HCT116 (cell line): ENCODE measurements at regions not wholly inside any gene's neighbourhood (a gene's known extent, or its start where the extent isn't known, plus 50 kb on each side); places are given as distances from the start of the nearest gene placed in this dataset.

Experiments used
- ATAC-seq: fragments of 200-7000 bp; cut with Tn5 transposase; 2 replicates; pipeline ENCODE4 v1.9.1; 2020; ENCODE audit warnings: mild to moderate bottlenecking, moderate library complexity
- BruUV-seq: library from RNA; stranded (reverse); fragments of 400-500 nt; replicated peaks from 2 replicates; lab custom pipeline; 2021; lab: Mats Ljungman, UMichigan
- CTCF ChIA-PET: fragments of 300-600 bp; sonication (Branson Sonifier 250); formaldehyde crosslinking; loops from one replicate; lab custom pipeline; 2021; ENCODE audit warnings: antibody characterized with exemption; lab: Charles Lee
- POLR2A ChIA-PET: fragments of 300-600, 350-600 bp; sonication (Branson Sonifier 250); formaldehyde crosslinking; loops from one replicate; lab custom pipeline; 2021; ENCODE audit warnings: antibody characterized with exemption; lab: Charles Lee
- RAD21 ChIA-PET, 2 experiments: fragments of 300-600 bp; sonication (Branson Sonifier 250); formaldehyde crosslinking; loops; one replicate each; lab custom pipeline; 2023; ENCODE audit warnings: low total read pairs in 2 of 2; ENCODE audit not compliant: uncharacterized antibody in 2 of 2, unreplicated experiment in 2 of 2, low non-redundant PET in 1 of 2; lab: Charles Lee
- DNase-seq: peaks from one replicate; pipeline ENCODE4 v3.0.0-alpha.2; 2010; ENCODE audit warnings: low read depth, low spot score
- H2AFZ ChIP-seq: fragments of 200-600 bp; shearing (Covaris generic), sonication (generic); 2 replicates; pipeline ENCODE4 v1.6.1; 2017; ENCODE audit warnings: low read depth, mixed run types, mixed read lengths, antibody characterized with exemption, low read length; ENCODE audit not compliant: poor library complexity, severe bottlenecking
- H3K27ac ChIP-seq: 2 replicates; pipeline ENCODE4 v1.5.1; 2012; ENCODE audit warnings: low read depth, low read length
- H3K27me3 ChIP-seq: fragments of 200-600 bp; sonication (generic); 2 replicates; pipeline ENCODE4 v1.6.1; 2016; ENCODE audit warnings: mixed run types, low read length, mixed read lengths; ENCODE audit not compliant: insufficient read depth
- H3K36me3 ChIP-seq, 2 experiments: fragments of 200-500 bp in 1 of 2; fragments of 200-600 bp in 1 of 2; sonication (Bioruptor generic) in 1 of 2; sonication (generic) in 1 of 2; 2 replicates each; pipeline versions ENCODE4 v1.5.1 to v1.6.1; 2014 to 2016; ENCODE audit warnings: low read length in 2 of 2, inconsistent platforms in 1 of 2, mixed read lengths in 1 of 2, mixed run types in 1 of 2; ENCODE audit not compliant: insufficient read depth in 2 of 2, control insufficient read depth in 1 of 2
- H3K4me1 ChIP-seq, 2 experiments: fragments of 200-600 bp in 1 of 2; sonication (generic) in 1 of 2; 2 replicates each; pipeline versions ENCODE4 v1.5.1 to v1.6.1; 2012 to 2017; ENCODE audit warnings: low read length in 2 of 2, inconsistent platforms in 1 of 2, mild to moderate bottlenecking in 1 of 2, mixed read lengths in 1 of 2, mixed run types in 1 of 2, moderate library complexity in 1 of 2; ENCODE audit not compliant: insufficient read depth in 2 of 2, control insufficient read depth in 1 of 2
- H3K4me2 ChIP-seq: fragments of 200-600 bp; sonication (generic); 2 replicates; pipeline ENCODE4 v1.6.1; 2017; ENCODE audit warnings: mixed run types, low read length, mixed read lengths
- H3K4me3 ChIP-seq, 2 experiments: fragments of 200-600 bp in 1 of 2; sonication (generic) in 1 of 2; replicated peaks in 1 of 2; 2 replicates each; pipeline ENCODE4 v1.5.1; 2011 to 2016; ENCODE audit warnings: low read length in 2 of 2, control low read depth in 1 of 2, low read depth in 1 of 2, mild to moderate bottlenecking in 1 of 2, mixed read lengths in 1 of 2, mixed run types in 1 of 2
- H3K79me2 ChIP-seq: fragments of 200-600 bp; sonication (generic); 2 replicates; pipeline ENCODE4 v1.6.1; 2017; ENCODE audit warnings: mild to moderate bottlenecking, mixed run types, low read length, moderate library complexity, mixed read lengths; ENCODE audit not compliant: insufficient read depth
- H3K9ac ChIP-seq: fragments of 200-600 bp; sonication (generic); 2 replicates; pipeline ENCODE4 v1.6.1; 2016; ENCODE audit warnings: low read length, mixed read lengths
- H3K9me2 ChIP-seq: fragments of 200-600 bp; sonication (generic), shearing (Covaris generic); 2 replicates; pipeline ENCODE4 v1.6.1; 2017; ENCODE audit warnings: mixed run types, mild to moderate bottlenecking, moderate library complexity; ENCODE audit not compliant: insufficient read depth
- H3K9me3 ChIP-seq, 2 experiments: fragments of 200-500 bp in 1 of 2; fragments of 200-600 bp in 1 of 2; sonication (Bioruptor generic) in 1 of 2; sonication (generic) in 1 of 2; 2 replicates each; pipeline ENCODE4 v1.6.1; 2014 to 2017; ENCODE audit warnings: low read length in 2 of 2, mixed read lengths in 2 of 2, inconsistent platforms in 1 of 2, low read depth in 1 of 2, mild to moderate bottlenecking in 1 of 2, mixed run types in 1 of 2, moderate library complexity in 1 of 2; ENCODE audit not compliant: control insufficient read depth in 1 of 2, insufficient read depth in 1 of 2
- H4K20me1 ChIP-seq: fragments of 200-600 bp; sonication (generic), shearing (Covaris generic); 2 replicates; pipeline ENCODE4 v1.6.1; 2017; ENCODE audit warnings: mixed run types, mild to moderate bottlenecking, moderate library complexity; ENCODE audit not compliant: insufficient read depth
- CBX3 ChIP-seq: IDR thresholded peaks from 2 replicates; pipeline ENCODE4 v1.6.1; 2012; ENCODE audit warnings: low read depth
- CEBPB ChIP-seq: IDR thresholded peaks from 2 replicates; pipeline ENCODE4 v1.6.1; 2012; ENCODE audit warnings: low read depth
- EGR1 ChIP-seq: IDR thresholded peaks from 2 replicates; pipeline ENCODE4 v1.6.1; 2012; ENCODE audit warnings: low read depth
- ELF1 ChIP-seq: IDR thresholded peaks from 2 replicates; pipeline ENCODE4 v1.6.1; 2012; ENCODE audit warnings: low read depth, borderline replicate concordance
- EZH2 ChIP-seq: fragments of 200-600 bp; sonication (generic); IDR thresholded peaks from 2 replicates; pipeline ENCODE4 v1.6.1; 2017; ENCODE audit warnings: antibody characterized with exemption, mixed run types
- EZH2phosphoT487 ChIP-seq: fragments of 200-600 bp; IDR thresholded peaks from 2 replicates; pipeline ENCODE4 v1.6.1; 2018; ENCODE audit warnings: antibody characterized with exemption, borderline replicate concordance
- FOSL1 ChIP-seq: IDR thresholded peaks from 2 replicates; pipeline ENCODE4 v1.6.1; 2012; ENCODE audit warnings: low read depth
- JUND ChIP-seq: IDR thresholded peaks from 2 replicates; pipeline ENCODE4 v1.6.1; 2012
- POLR2A ChIP-seq: IDR thresholded peaks from 2 replicates; pipeline ENCODE4 v1.7.0; 2011; ENCODE audit warnings: borderline replicate concordance; ENCODE audit not compliant: insufficient read depth, insufficient read length; ENCODE audit errors: extremely low read depth
- POLR2AphosphoS5 ChIP-seq: IDR thresholded peaks from 2 replicates; pipeline ENCODE4 v1.6.1; 2011; ENCODE audit warnings: mild to moderate bottlenecking, low read depth, low read length, moderate library complexity
- RAD21 ChIP-seq: IDR thresholded peaks from 2 replicates; pipeline ENCODE4 v1.6.1; 2012; ENCODE audit warnings: low read depth, mild to moderate bottlenecking
- SIN3A ChIP-seq: IDR thresholded peaks from 2 replicates; pipeline ENCODE4 v1.6.1; 2012; ENCODE audit warnings: low read depth
- SP1 ChIP-seq: IDR thresholded peaks from 2 replicates; pipeline ENCODE4 v1.6.1; 2012; ENCODE audit warnings: low read depth
- SRF ChIP-seq: IDR thresholded peaks from 2 replicates; pipeline ENCODE4 v1.6.1; 2012; ENCODE audit warnings: low read depth
- TCF7L2 ChIP-seq: IDR thresholded peaks from 2 replicates; pipeline ENCODE4 v1.7.0; 2011; ENCODE audit warnings: borderline replicate concordance, inconsistent platforms; ENCODE audit not compliant: insufficient read depth, insufficient read length; ENCODE audit errors: extremely low read depth
- ZNF274 ChIP-seq: fragments of 200-500 bp; sonication (Bioruptor generic); IDR thresholded peaks from 2 replicates; pipeline ENCODE4 v1.6.1; 2014; ENCODE audit warnings: mild to moderate bottlenecking, low read depth, low read length, inconsistent platforms
- intact Hi-C: fragments of 100-400 bp; cut with micrococcal nuclease; formaldehyde crosslinking; loops from 2 replicates; pipeline ENCODE4 v1.10.0; 2022
- TF ChIP-seq, protein P1 (sequence below), 3 experiments: fragments of 200-600 bp in 1 of 3; sonication (generic) in 1 of 3; IDR thresholded peaks in 2 of 3; conservative IDR thresholded peaks in 1 of 3; 2 replicates each; pipeline ENCODE4 v1.5.1; 2012 to 2017; ENCODE audit warnings: low read depth in 2 of 3, low read length in 2 of 3, antibody characterized with exemption in 1 of 3, borderline replicate concordance in 1 of 3, control low read depth in 1 of 3, mild to moderate bottlenecking in 1 of 3, mixed read lengths in 1 of 3, mixed run types in 1 of 3, moderate library complexity in 1 of 3; ENCODE audit not compliant: insufficient read depth in 1 of 3
- TF ChIP-seq, protein P2 (sequence below): IDR thresholded peaks from 2 replicates; pipeline ENCODE4 v1.6.1; 2011; ENCODE audit warnings: mild to moderate bottlenecking, low read length, moderate library complexity; ENCODE audit not compliant: insufficient replicate concordance; ENCODE audit errors: extremely low read depth
- TF ChIP-seq, protein P3 (sequence below): IDR thresholded peaks from 2 replicates; pipeline ENCODE4 v1.6.1; 2012

DNA sequence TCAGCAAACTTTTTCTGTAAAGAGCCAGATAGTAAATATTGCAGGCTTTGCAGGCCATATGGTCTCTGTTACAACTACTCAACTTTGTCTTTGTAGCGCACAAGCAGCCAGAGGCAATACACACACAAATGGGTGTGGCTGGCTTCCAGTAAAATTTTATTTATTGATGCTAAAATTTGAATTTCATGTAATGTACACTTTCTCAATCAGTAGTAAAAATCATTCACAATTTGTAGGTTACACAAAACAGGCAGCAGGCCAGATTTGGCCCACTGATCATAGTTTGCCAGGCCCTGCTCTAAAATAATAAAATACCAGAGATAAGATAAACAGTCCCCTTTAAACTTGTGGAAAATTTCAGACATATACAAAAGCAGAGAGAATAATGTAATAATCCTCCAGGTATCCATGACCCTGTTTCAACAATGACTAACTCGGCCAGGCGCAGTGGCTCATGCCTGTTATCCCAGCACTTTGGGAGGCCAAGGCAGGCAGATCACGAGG is 330.3 kb downstream of the SHQ1 start:
- ChIA-PET RAD21 (no interaction called here), POLR2A (no interaction called here), CTCF (no interaction called here)
- no peaks in the 10 kb centered on the region for H3K27me3 ChIP-seq
- no peaks in the 10 kb centered on the region for H3K36me3 ChIP-seq
- H3K4me2 ChIP-seq, result no peak overlapping the region
- H3K9me3 ChIP-seq, result no peaks in the 10 kb centered on the region
- no peak for ATAC-seq
- no peak overlapping the region for H3K4me3 ChIP-seq
- H4K20me1 ChIP-seq, result no peaks in the 10 kb centered on the region
- DNase-seq, result no peak
- TF ChIP-seq ZNF274, result no peak
- H3K27ac ChIP-seq, result no peak overlapping the region
- BruUV-seq, result no TSS peak
- no peaks in the 10 kb centered on the region for H3K79me2 ChIP-seq
- peaks cover 6 to 13% of the 10 kb centered on the region in 2 experiments for H3K4me1 ChIP-seq
- no peaks in the 10 kb centered on the region for H3K9me2 ChIP-seq
- H3K9ac ChIP-seq, result no peak overlapping the region
- no peak overlapping the region for H2AFZ ChIP-seq
- intact Hi-C loops, result no loop called here

DNA sequence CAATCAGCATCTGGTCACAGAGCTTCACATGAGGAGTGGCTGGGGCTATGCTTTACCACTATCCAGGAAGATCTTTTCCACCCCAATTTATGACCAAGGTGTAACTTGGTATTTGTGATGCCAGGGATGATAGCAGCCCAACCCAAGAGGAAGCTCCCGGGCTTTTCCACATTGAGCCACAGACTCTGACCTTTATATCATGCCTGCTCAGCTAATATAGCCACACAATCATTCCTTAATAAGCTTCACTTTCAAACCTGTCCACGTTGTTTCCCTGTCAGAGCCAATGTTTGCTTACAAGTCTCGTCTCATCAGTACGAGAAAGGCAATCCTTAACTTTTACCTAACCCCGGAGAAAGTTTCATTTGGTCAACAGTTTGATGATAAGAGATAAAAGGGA is 330.9 kb downstream of the SHQ1 start:
- intact Hi-C loops, result no loop called here
- Histone ChIP-seq H3K27me3 (no peaks in the 10 kb centered on the region), H3K79me2 (no peaks in the 10 kb centered on the region), H3K27ac (no peak overlapping the region), H3K4me2 (no peak overlapping the region), H3K36me3 (no peaks in the 10 kb centered on the region), H3K9me3 (no peaks in the 10 kb centered on the region), H3K9ac (no peak overlapping the region), H4K20me1 (no peaks in the 10 kb centered on the region), H3K9me2 (no peaks in the 10 kb centered on the region), H3K4me1 (peaks cover 6 to 13% of the 10 kb centered on the region in 2 experiments), H2AFZ (no peak overlapping the region), H3K4me3 (no peak overlapping the region)
- DNase-seq (no peak), ATAC-seq (no peak)
- CTCF ChIA-PET, result no interaction called here
- POLR2A ChIA-PET, result no interaction called here
- TF ChIP-seq JUND (no peak), RAD21 (no peak), EGR1 (no peak), POLR2AphosphoS5 (no peak), TCF7L2 (no peak), CBX3 (no peak), ZNF274 (no peak), POLR2A (no peak), EZH2phosphoT487 (no peak), SP1 (no peak), SRF (no peak), CEBPB (no peak), EZH2 (no peak), FOSL1 (no peak), SIN3A (no peak), ELF1 (no peak)
- TF ChIP-seq, protein P1, sequence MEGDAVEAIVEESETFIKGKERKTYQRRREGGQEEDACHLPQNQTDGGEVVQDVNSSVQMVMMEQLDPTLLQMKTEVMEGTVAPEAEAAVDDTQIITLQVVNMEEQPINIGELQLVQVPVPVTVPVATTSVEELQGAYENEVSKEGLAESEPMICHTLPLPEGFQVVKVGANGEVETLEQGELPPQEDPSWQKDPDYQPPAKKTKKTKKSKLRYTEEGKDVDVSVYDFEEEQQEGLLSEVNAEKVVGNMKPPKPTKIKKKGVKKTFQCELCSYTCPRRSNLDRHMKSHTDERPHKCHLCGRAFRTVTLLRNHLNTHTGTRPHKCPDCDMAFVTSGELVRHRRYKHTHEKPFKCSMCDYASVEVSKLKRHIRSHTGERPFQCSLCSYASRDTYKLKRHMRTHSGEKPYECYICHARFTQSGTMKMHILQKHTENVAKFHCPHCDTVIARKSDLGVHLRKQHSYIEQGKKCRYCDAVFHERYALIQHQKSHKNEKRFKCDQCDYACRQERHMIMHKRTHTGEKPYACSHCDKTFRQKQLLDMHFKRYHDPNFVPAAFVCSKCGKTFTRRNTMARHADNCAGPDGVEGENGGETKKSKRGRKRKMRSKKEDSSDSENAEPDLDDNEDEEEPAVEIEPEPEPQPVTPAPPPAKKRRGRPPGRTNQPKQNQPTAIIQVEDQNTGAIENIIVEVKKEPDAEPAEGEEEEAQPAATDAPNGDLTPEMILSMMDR (IDR thresholded peaks at IDR 0.05 in 2 of 3, conservative IDR thresholded peaks at IDR 0.05 in 1 of 3; ENCODE audit: borderline replicate concordance in 1 of 3, insufficient read depth in 1 of 3, low read depth in 2 of 3, low read length in 2 of 3), result no peak
- TF ChIP-seq, protein P2, sequence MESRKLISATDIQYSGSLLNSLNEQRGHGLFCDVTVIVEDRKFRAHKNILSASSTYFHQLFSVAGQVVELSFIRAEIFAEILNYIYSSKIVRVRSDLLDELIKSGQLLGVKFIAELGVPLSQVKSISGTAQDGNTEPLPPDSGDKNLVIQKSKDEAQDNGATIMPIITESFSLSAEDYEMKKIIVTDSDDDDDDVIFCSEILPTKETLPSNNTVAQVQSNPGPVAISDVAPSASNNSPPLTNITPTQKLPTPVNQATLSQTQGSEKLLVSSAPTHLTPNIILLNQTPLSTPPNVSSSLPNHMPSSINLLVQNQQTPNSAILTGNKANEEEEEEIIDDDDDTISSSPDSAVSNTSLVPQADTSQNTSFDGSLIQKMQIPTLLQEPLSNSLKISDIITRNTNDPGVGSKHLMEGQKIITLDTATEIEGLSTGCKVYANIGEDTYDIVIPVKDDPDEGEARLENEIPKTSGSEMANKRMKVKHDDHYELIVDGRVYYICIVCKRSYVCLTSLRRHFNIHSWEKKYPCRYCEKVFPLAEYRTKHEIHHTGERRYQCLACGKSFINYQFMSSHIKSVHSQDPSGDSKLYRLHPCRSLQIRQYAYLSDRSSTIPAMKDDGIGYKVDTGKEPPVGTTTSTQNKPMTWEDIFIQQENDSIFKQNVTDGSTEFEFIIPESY, result no peak
- TF ChIP-seq, protein P3, sequence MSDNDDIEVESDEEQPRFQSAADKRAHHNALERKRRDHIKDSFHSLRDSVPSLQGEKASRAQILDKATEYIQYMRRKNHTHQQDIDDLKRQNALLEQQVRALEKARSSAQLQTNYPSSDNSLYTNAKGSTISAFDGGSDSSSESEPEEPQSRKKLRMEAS, result no peak
- RAD21 ChIA-PET, result no interaction called here
- BruUV-seq, result no TSS peak
